Fibroblast of villous mesenchyme (primary cell): ENCODE measurements at regions not wholly inside any gene's neighbourhood (a gene's known extent, or its start where the extent isn't known, plus 50 kb on each side); places are given as distances from the start of the nearest gene placed in this dataset.

ENCODE experiments used
- DNase-seq: peaks from one replicate; pipeline ENCODE4 v3.0.0-alpha.2; 2010; ENCODE audit warnings: low read depth
- H3K4me3 ChIP-seq: 2 replicates; pipeline ENCODE4 v1.5.1; 2011; ENCODE audit warnings: low read depth, mild to moderate bottlenecking, low read length
- CTCF ChIP-seq: IDR thresholded peaks from 2 replicates; pipeline ENCODE4 v1.5.1; 2012; ENCODE audit warnings: low read depth, mild to moderate bottlenecking, low read length; ENCODE audit not compliant: insufficient read depth

- TF ChIP-seq CTCF, result no peak
- no peak overlapping the region for H3K4me3 ChIP-seq
- no peak for DNase-seq
These were observed 484.0 kb downstream of the NAF1 start for GRCh38 chr4:162682651-162683050.

- DNase-seq, result no peak
- TF ChIP-seq CTCF, result no peak
- H3K4me3 ChIP-seq, result no peak overlapping the region
These were observed 485.5 kb downstream of the NAF1 start for GRCh38 chr4:162681212-162681611.

DNA sequence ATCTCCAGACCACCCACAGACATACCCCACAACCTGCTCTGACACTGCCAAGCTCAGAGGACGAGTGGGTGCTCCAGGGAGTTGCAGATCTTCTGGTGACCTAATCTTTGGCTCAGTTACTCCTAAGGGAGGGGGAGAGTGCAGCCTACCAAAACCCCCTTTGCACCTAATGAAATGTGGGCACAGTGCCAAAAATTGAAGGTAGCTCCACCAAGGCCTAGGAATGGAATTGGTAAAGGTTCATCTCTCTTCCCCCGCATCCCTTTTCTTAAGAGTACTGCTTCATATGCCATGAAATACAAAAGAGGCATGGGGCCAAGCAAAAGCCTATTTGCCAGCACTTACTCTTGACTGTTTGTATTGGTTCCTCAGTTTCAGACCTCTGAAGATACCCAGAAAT, 491.0 kb downstream of the NAF1 start:
- no peak overlapping the region for H3K4me3 ChIP-seq
- DNase-seq, result no peak
- TF ChIP-seq CTCF, result no peak

- no peak for TF ChIP-seq CTCF
- DNase-seq, result no peak
- H3K4me3 ChIP-seq, result no peak overlapping the region
These were observed 498.1 kb upstream of the FSTL5 start for GRCh38 chr4:162661913-162662312.

DNA sequence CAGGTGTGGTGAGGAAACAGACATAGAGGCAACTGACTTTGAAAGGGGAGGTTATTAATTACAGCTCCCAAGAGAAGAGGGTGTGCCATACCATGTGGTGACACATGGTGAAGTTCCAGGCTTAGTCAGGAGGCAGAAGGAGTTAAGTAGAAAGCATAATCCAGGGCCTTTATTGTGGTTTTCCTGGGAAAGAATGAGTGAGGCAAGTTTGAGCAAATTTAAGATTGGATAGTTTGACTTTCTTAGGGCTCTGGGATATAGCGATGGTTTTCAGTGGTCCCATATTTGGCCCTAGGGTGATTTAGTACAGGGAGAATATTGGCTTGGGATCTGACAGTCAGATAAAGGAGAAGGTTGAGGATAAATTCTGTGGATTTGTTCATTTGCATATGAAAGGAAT, 495.9 kb upstream of the FSTL5 start:
- DNase-seq, result no peak
- TF ChIP-seq CTCF, result no peak
- no peak overlapping the region for H3K4me3 ChIP-seq

GRCh38 chr4:162657966-162658365, 494.2 kb upstream of the FSTL5 start:
- no peak overlapping the region for H3K4me3 ChIP-seq
- DNase-seq, result no peak
- no peak for TF ChIP-seq CTCF

- DNase-seq, result no peak
- H3K4me3 ChIP-seq, result no peak overlapping the region
- TF ChIP-seq CTCF, result no peak
These were observed 486.4 kb upstream of the FSTL5 start for GRCh38 chr4:162650166-162650565.
